Stimulated activated CD8-positive, alpha-beta memory T cell treated with anti-CD3 and anti-CD28 coated beads, Interleukin-7, amount 100 ng/mL, for 4 hours (primary cell): ENCODE measurements at regions not wholly inside any gene's neighbourhood (a gene's known extent, or its start where the extent isn't known, plus 50 kb on each side); places are given as distances from the start of the nearest gene placed in this dataset.
"Not testable (repeated sequence)": the region's sequence is repeated elsewhere in the genome, so short reads cannot be mapped to it uniquely, and the experiment has no call there.

Experiments used
- DNase-seq, 2 donors: peaks; one replicate each; pipeline ENCODE4 v3.0.0-alpha.2; 2020; ENCODE audit warnings: low read depth in 2 of 2

- no peak for DNase-seq
Measured at GRCh38 chr18:59848002-59848401, 51.8 kb upstream of the PMAIP1 start.

GRCh38 chr18:59847491-59847846 lies 52.3 kb upstream of the PMAIP1 start:
- DNase-seq = not testable (repeated sequence)

- DNase-seq = no peak
Measured at GRCh38 chr18:59846814-59847490, 52.8 kb upstream of the PMAIP1 start.

- DNase-seq = no peak
Measured at GRCh38 chr18:59842947-59843346, 56.8 kb upstream of the PMAIP1 start.

DNA sequence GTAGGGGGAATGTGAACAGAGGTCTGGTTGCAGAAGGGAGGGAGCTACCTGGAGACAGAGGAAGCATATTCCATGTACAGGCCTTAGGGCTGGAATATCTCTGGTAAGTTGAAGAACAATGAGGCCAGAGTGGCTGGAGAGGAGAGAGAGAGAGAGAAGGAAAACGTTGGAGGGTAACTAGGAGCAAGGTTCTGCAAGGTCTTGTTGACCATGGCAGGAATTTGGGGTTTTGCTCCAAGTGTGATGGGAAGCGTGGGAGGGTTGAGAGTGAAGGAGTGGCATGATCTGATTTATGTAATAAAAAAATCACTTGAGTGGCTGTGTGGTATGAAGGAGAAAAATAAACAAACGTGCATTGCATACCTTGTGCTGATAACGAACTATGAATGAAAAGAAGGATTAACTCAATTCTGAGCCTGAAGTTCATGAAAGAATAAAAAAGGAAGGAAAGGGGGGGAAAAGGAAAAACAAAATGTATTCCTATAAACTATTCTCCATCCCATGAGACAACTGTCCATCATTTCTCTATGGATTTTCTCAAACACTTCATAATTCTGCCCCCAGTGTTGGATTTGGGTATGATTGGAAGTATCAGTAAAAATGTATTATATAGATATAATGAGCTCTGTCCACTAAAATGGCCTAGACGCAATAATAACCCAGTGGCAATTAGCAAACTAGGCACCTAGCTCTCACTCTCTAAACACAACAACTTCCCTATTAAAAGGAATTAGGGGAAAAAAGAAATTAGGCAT lies 59.7 kb upstream of the PMAIP1 start:
- DNase-seq = no peak

DNA sequence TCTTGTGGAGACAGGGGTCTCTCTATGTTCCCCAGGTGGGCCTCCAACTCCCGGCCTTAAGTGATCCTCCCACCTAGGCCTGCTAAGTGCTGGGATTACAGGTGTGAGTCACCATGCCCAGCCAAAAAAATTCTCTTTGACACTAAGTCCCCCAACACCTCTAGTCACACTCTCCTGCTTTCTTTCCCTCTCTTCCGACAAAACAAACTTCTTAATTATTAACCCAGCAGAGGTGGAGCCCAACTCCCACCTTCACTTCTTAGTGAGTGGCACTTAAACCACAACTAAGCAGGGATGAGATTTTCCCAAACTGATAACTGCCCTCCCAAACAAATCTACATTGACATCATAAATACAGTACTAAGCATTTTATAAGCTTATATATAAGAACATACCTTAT lies 60.5 kb upstream of the PMAIP1 start:
- no peak for DNase-seq

GRCh38 chr18:59837586-59837985 lies 62.2 kb upstream of the PMAIP1 start:
- peak; percentile 13 to 49 for DNase-seq

- no peak for DNase-seq
Measured at GRCh38 chr18:59835605-59836379, 64.0 kb upstream of the PMAIP1 start.

DNA sequence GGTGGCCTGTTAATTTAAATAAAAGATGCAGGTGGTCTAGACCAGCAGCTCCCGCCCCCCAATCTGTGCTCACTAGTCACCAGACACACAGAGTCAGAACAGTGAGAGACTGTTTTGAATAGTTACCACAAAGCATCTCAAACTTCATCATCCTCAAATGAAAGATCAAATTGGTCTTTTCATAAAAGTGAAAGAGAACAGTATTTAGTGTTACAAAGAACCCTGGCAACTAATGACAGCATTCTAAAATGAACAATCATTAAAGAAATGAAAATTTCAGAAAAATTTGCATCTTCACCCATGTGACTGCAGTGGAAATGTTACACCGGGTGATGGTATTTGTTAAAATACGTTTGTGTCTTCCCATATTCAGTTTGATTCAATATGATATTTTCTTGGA lies 65.5 kb upstream of the PMAIP1 start:
- no peak for DNase-seq

- DNase-seq = no peak
Measured at GRCh38 chr18:59833785-59834184, 66.0 kb upstream of the PMAIP1 start.

DNA sequence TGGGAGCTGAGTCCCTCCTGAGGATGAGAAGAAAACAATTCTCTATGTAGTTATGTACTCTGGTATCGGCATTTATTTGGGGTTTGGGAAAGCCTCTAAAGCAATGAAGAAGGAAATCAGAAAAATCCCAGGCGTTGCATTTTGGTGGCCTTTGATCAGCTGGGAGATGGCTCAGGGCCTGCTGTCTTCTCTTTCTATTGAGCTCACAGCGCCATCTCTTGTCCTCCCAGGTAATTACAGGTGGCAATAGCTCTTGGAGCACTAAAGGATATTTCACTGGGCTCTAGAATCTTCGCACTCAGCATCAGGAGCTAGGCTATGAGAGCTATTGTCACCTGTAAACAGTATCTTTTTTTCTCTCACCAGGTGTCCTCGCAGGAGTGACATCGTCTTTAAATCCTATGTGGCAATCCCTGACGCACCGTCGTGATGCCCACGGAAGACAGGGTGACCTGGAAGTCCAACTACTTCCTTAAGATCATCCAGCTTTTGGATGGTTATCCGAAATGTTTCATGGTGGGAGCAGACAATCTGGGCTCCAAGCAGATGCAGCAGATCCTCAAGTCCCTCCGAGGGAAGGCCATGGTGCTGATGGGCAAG lies 76.1 kb upstream of the PMAIP1 start:
- DNase-seq = no peak

DNA sequence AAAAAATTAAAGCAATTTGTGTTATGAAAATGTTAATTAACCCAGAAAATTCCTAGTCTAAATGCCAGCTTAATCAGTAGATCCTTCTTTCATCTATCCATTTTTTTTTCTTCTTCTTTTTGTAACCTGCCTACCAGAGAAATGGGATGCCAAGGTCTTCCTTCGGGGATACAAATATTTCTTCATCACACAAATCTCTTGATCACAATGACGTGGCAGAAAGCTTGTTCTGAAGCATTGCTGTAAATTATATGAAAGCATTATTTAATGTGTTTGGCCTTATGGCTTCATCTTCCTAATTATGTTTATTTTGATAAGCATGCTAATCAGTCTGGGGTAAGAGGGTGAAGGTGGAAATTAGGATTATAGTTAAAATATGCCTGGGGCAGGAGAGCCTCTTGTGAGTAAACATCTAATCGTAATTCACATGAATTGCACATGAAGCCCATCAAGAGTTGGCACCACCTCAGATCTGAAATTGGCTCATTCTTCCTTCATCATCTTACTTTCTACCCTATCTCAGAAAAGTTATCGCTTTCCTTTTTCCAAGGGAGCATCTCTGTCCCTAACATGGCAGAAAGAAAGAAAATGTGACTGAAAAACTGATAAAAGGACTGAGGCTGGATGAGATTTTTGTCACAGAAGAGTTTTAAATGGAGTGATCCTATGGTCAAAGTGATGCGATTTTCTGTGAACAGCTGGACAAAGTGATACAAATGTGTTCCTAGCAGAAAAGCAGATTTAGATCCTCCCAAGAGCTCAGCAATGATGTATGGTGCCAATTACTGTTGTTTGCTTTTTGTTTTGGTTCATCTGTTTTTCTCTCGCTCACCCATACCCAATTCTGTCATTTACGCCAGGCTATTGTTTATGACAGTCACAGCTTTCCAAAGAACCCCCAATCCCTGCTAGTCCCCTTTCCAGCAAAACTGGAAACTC lies 76.9 kb upstream of the PMAIP1 start:
- DNase-seq = no peak

DNA sequence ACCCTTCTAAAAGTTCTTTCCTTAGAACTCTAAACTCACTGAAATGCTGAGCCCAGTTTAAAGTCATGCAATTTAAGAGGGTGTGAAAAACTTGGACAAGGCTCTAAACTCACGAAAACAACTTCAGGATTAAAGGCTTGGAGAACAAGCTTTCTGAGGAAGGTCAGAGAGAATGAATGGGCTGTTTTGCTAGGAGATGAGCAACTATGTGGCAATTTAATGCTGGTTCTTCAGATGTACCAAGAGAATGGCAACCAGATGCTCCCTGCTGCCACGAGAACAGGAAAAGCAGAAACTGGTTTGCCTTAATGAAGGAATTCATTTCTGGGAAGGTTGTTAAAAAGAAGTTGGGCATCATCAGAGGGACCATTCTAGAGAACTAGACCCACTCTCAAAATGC lies 77.8 kb upstream of the PMAIP1 start:
- no peak for DNase-seq

- no peak for DNase-seq
Measured at GRCh38 chr18:59820663-59821062, 79.1 kb upstream of the PMAIP1 start.

DNA sequence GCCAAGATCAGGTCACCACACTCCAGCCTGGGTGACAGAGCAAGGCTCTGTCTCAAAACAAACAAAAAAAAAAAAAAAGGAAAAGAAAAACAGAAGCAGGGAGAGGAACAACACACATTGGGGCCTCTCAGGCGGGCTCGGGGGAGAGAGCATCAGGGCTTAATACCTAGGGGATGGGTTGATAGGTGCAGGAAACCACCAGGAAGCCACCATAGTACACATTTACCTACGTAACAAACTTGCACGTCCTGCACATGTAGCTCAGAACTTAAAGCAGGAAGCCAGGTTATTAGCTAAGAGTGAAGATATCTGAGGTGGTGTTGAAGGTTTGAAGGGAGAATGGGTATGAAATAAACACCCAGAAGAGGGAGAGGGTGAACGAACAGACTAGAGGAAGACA lies 81.0 kb upstream of the PMAIP1 start:
- no peak for DNase-seq

DNA sequence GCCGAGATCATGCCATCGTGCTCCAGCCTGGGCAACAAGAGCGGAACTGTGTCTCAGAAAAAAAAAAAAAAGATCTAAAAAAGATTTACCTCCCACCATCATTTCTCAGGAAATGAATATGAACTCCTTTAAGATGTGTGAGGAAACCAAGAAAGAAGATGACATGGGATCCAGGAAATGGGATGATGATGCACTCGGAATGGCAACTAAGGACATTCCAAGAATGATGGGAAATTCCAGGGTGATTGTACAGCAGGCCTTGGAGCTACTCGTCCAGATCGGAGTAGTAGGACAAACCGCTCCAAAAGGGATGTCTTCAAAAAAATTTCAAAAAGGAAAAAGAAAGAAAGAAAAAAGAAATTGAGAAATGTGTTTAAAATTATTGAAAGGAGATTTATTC lies 84.9 kb upstream of the PMAIP1 start:
- DNase-seq = no peak

- DNase-seq = no peak
Measured at GRCh38 chr18:59813942-59814341, 85.9 kb upstream of the PMAIP1 start.

- no peak for DNase-seq
Measured at GRCh38 chr18:59810735-59811520, 88.9 kb upstream of the PMAIP1 start.

- no peak for DNase-seq
Measured at GRCh38 chr18:59810183-59810582, 89.6 kb upstream of the PMAIP1 start.

- no peak for DNase-seq
Measured at GRCh38 chr18:59802031-59802430, 97.8 kb upstream of the PMAIP1 start.

- no peak for DNase-seq
Measured at GRCh38 chr18:59801576-59801975, 98.2 kb upstream of the PMAIP1 start.
